Osteoblast (primary cell): ENCODE measurements at regions not wholly inside any gene's neighbourhood (a gene's known extent, or its start where the extent isn't known, plus 50 kb on each side); places are given as distances from the start of the nearest gene placed in this dataset.

Experiments
- DNase-seq: peaks from one replicate; pipeline ENCODE4 v3.0.0; 2011; ENCODE audit warnings: low spot score, mixed read lengths; ENCODE audit not compliant: insufficient read length; ENCODE audit errors: missing footprints
- H2AFZ ChIP-seq: 2 replicates; pipeline ENCODE4 v1.6.0; 2011; ENCODE audit warnings: mild to moderate bottlenecking, low read length
- H3K27ac ChIP-seq: 2 replicates; pipeline ENCODE4 v1.5.1; 2011; ENCODE audit warnings: mild to moderate bottlenecking, low read depth, low read length, moderate library complexity
- H3K27me3 ChIP-seq: 2 replicates; pipeline ENCODE4 v1.6.0; 2012; ENCODE audit warnings: mild to moderate bottlenecking, control low read depth, inconsistent platforms, low read length, moderate library complexity; ENCODE audit not compliant: insufficient read depth
- H3K36me3 ChIP-seq: 2 replicates; pipeline ENCODE4 v1.5.1; 2011; ENCODE audit warnings: mild to moderate bottlenecking, low read length, control low read depth, moderate library complexity; ENCODE audit not compliant: insufficient read depth
- H3K4me1 ChIP-seq: 2 replicates; pipeline ENCODE4 v1.5.1; 2011; ENCODE audit warnings: mild to moderate bottlenecking, low read length, control low read depth, moderate library complexity; ENCODE audit not compliant: insufficient read depth
- H3K4me2 ChIP-seq: 2 replicates; pipeline ENCODE4 v1.6.0; 2011; ENCODE audit warnings: mild to moderate bottlenecking, low read length; ENCODE audit not compliant: insufficient read depth
- H3K4me3 ChIP-seq: fragments of 200-600 bp; sonication (generic); 3 replicates; pipeline ENCODE4 v1.5.1; 2012; ENCODE audit warnings: mild to moderate bottlenecking, low read length, inconsistent platforms; ENCODE audit not compliant: insufficient read depth
- H3K79me2 ChIP-seq: 2 replicates; pipeline ENCODE4 v1.6.0; 2012; ENCODE audit warnings: mild to moderate bottlenecking, low read length, control low read depth, inconsistent platforms; ENCODE audit not compliant: insufficient read depth
- H3K9me3 ChIP-seq: 2 replicates; pipeline ENCODE4 v1.5.1; 2011; ENCODE audit warnings: low read depth, low read length, control low read depth
- H4K20me1 ChIP-seq: 2 replicates; pipeline ENCODE4 v1.6.0; 2012; ENCODE audit warnings: mild to moderate bottlenecking, low read length, control low read depth; ENCODE audit not compliant: insufficient read depth
- CTCF ChIP-seq: IDR thresholded peaks from 2 replicates; pipeline ENCODE4 v1.5.1; 2011; ENCODE audit warnings: mild to moderate bottlenecking, low read depth, low read length, moderate library complexity; ENCODE audit errors: extremely low read depth

- no peak overlapping the region for H2AFZ ChIP-seq
- peaks cover 2% of the 10 kb centered on the region for H3K27me3 ChIP-seq
- H3K4me3 ChIP-seq, result no peak overlapping the region
- no peaks in the 10 kb centered on the region for H4K20me1 ChIP-seq
- no peaks in the 10 kb centered on the region for H3K9me3 ChIP-seq
- H3K36me3 ChIP-seq, result no peaks in the 10 kb centered on the region
- no peaks in the 10 kb centered on the region for H3K79me2 ChIP-seq
- no peak overlapping the region for H3K27ac ChIP-seq
- no peaks in the 10 kb centered on the region for H3K4me1 ChIP-seq
- H3K4me2 ChIP-seq, result no peak overlapping the region
- DNase-seq, result no peak
- no peak for TF ChIP-seq CTCF
These were observed 234.1 kb upstream of the PRICKLE1 start for GRCh38 chr12:42823679-42824078.

- DNase-seq, result no peak
- Histone ChIP-seq H3K4me2 (no peak overlapping the region), H3K9me3 (no peaks in the 10 kb centered on the region), H3K36me3 (no peaks in the 10 kb centered on the region), H3K4me3 (no peak overlapping the region), H2AFZ (no peak overlapping the region), H3K27ac (no peak overlapping the region), H3K27me3 (peaks cover 2% of the 10 kb centered on the region), H3K4me1 (no peaks in the 10 kb centered on the region), H3K79me2 (no peaks in the 10 kb centered on the region), H4K20me1 (no peaks in the 10 kb centered on the region)
- TF ChIP-seq CTCF, result no peak
These were observed 230.3 kb upstream of the PRICKLE1 start for GRCh38 chr12:42819846-42820245.

DNA sequence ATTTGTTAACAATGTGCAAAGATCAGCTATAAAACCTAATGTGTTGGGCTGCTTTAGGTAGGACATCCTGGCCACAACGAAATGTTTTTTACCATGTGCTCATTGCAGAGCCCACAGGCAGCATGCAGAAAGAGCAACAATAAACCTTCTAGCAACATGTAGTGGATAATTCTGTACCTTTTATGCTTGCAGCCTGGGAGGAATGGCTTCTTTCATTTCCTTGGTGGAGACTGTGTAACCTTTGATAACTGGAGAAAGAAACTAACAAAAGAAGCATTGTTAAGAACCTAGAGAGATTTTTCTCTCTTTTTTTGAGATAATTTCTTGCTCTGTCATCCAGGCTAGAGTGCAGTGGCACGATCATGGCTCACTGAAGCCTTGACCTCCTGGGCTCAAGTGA, 225.5 kb upstream of the PRICKLE1 start:
- H3K79me2 ChIP-seq, result no peaks in the 10 kb centered on the region
- no peak overlapping the region for H2AFZ ChIP-seq
- H4K20me1 ChIP-seq, result no peaks in the 10 kb centered on the region
- H3K9me3 ChIP-seq, result no peaks in the 10 kb centered on the region
- no peak overlapping the region for H3K4me3 ChIP-seq
- H3K27ac ChIP-seq, result no peak overlapping the region
- no peak overlapping the region for H3K4me2 ChIP-seq
- no peak for TF ChIP-seq CTCF
- peaks cover 2% of the 10 kb centered on the region for H3K27me3 ChIP-seq
- H3K36me3 ChIP-seq, result no peaks in the 10 kb centered on the region
- H3K4me1 ChIP-seq, result peaks cover 9% of the 10 kb centered on the region
- no peak for DNase-seq

DNA sequence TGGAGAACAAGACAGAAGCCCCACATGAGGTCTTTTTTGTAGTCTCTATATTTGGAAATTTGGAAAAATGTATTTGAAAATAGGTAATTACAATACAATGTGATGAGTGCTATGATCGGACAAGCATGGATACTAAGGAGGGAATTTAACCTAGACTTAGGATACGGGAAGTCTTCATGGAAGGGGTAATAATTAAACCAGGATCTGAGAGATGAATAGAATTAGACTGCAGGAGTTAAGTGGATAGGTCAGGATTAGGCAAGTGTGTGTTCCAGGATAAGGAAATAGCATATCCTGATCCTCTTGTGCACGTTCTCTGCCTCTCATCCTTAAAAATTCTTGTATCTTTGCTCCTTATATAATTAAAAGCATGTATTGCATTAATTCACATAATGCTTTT, 223.3 kb upstream of the PRICKLE1 start:
- no peak overlapping the region for H2AFZ ChIP-seq
- H3K79me2 ChIP-seq, result no peaks in the 10 kb centered on the region
- H3K4me3 ChIP-seq, result no peak overlapping the region
- DNase-seq, result no peak
- H3K9me3 ChIP-seq, result no peaks in the 10 kb centered on the region
- no peak overlapping the region for H3K4me2 ChIP-seq
- TF ChIP-seq CTCF, result no peak
- H4K20me1 ChIP-seq, result no peaks in the 10 kb centered on the region
- H3K27me3 ChIP-seq, result no peaks in the 10 kb centered on the region
- peaks cover 18% of the 10 kb centered on the region for H3K4me1 ChIP-seq
- no peak overlapping the region for H3K27ac ChIP-seq
- H3K36me3 ChIP-seq, result no peaks in the 10 kb centered on the region
